HG03558 (cell line): ENCODE measurements at regions not wholly inside any gene's neighbourhood (a gene's known extent, or its start where the extent isn't known, plus 50 kb on each side); places are given as distances from the start of the nearest gene placed in this dataset.

Experiments used
- ATAC-seq: cut with Tn5 transposase; IDR thresholded peaks from one replicate; pipeline ENCODE4 v1.9.1; 2021; ENCODE audit warnings: moderate number of reproducible peaks; ENCODE audit not compliant: unreplicated experiment; ENCODE audit errors: extremely low read depth

- no peak for ATAC-seq
Observed at GRCh38 chr20:50368813-50369224, 141.4 kb upstream of the PTPN1 start.

- ATAC-seq: no peak
Observed at GRCh38 chr20:50369225-50370035, 140.8 kb upstream of the PTPN1 start.

DNA sequence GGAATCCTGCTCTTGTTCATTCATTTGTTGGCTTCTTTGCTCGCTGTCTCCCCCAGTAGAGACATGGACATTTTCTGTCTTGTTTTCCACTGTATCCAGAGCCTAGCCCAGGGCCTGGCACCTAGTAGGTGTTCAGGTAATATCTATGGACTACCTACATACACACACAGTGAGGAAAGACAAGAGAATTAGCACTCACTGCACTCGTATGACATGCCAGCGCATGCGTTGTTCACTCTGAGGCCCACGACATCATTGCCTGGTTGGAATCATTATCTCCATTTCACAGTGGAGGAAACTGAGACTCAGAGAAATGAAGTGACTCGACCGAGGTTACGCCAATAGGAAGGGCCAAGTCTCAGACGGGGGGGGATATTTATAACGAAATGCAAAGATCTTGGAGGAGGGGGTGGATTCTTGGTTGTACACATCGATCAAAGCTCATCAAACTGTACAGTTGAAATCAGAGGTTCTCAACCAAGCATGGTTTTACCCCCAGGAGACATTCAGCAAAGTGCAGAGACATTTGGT, 140.1 kb upstream of the PTPN1 start:
- no peak for ATAC-seq

DNA sequence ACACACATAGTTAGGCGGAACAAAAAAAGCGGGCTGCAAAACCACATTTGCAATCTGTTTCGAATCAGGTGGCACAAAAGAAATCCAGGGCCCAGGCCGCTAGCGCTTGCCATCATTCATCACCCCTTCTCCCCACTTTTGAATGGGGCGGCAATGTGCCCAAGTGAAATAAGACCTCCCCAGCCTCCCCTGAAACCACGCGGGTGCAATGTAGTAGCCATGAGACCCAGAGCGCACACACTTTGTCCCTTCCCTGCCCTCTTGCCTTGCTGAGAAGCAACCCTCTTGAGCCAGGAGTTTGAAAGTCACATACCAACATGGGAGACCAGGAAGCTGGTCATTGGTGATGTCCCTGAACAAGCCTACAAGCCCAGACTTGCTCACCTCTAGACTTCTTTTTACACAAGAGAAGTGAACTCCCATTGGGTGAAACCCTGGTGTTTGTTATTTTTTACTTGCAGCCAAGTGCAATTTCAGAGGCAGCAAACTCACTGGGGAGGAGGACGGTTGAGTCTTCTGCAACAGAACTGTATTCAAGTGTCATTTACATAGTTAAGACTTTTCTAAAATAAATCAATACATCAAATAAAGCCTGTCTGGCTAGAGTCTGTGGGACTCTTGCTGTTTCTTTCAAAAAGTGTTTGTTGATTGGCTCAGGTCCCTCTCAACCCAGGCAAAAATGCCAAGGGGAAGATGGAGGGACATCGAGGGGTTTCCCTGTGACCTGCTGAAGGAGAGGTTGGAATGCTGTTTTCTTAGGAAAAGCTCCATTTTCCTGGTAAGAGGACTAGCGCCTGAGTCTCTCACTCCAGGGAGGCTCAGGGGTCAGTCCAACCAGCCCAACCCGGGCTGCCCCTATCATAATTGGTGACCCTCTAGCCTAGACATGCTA, 138.1 kb upstream of the PTPN1 start:
- ATAC-seq: no peak

- no peak for ATAC-seq
Observed at GRCh38 chr20:50372770-50373088, 137.5 kb upstream of the PTPN1 start.

DNA sequence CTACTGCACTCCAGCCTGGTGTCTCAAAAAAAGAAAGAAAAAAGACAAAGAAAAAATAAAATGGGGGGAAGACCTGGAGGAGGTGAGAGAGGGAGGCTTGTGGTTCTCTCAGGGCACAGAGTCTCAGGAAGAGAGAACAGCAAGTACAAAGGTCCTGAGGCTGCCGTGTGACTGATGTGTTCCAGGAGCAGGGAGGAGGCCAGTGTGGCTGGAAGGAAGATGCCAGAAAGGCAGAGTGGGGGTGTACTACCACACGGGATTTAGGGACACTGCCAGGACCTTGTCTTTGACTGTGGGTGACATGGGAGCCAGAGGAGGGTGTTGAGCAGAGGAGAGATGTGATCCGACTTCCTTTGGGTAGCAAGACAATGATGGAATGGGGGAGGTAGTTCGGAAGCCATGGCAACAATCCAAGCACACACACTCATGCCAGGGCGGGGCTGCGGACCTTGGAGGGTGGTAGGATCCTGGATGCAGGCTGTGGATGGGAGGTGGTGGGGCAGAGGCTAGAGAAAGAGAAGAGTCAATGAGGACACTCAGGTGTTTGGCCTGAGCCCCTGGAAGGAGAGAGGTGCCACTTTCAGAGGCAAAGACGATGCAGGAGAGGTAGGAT, 136.4 kb upstream of the PTPN1 start:
- no peak for ATAC-seq

- no peak for ATAC-seq
Observed at GRCh38 chr20:50374541-50375078, 135.6 kb upstream of the PTPN1 start.

GRCh38 chr20:50376179-50376887, 133.8 kb upstream of the PTPN1 start:
- ATAC-seq: no peak

GRCh38 chr20:50376888-50377459, 133.2 kb upstream of the PTPN1 start:
- no peak for ATAC-seq

- no peak for ATAC-seq
Observed at GRCh38 chr20:50378170-50379000, 131.8 kb upstream of the PTPN1 start.

DNA sequence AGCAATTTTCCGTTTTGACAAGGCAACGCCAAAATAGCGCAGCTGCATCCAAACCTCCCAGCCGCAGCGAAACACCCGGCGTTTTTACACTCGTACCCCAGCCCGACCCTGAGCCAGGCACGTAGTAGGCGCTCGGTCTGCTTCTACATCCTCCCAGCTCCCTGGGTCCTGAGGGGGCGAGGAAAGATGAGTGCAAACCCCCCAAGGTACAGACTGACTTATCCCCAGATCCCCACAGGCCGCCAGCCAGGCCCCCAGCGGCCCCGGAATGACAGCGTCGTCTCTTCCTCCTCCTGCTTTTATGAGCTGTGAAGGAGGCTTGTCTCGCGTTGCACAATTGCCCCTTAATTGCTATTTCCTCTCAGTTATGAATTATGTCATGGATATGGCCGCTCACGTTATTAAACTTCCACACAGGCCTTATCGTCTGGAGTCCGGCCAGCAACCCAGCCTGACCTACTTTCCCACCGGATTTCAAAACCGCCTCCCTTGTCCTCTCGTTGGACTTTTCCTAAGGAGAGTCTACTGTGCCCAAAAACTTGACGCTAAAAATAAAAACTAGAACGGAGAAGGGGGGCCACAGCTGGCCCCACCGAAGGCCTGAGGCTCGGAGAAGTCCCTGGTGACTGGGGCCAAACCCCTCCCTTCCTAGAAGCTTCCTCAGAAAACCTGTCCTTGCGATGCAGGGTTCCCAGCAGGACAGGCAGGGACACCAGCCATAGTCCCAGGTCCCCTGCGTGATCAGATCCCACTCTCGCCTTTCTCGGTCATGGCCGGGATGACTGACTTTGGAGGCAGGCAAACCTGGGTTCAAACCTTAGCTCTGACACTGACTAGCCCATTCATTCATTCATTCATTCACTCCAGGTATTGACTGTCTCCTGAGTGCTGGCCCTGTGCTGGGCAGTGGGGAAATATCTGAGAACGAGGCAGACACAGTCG, 130.9 kb upstream of the PTPN1 start:
- ATAC-seq: no peak

- ATAC-seq: no peak
Observed at GRCh38 chr20:50379991-50380696, 130.0 kb upstream of the PTPN1 start.

- ATAC-seq: no peak
Observed at GRCh38 chr20:50380697-50381040, 129.5 kb upstream of the PTPN1 start.

DNA sequence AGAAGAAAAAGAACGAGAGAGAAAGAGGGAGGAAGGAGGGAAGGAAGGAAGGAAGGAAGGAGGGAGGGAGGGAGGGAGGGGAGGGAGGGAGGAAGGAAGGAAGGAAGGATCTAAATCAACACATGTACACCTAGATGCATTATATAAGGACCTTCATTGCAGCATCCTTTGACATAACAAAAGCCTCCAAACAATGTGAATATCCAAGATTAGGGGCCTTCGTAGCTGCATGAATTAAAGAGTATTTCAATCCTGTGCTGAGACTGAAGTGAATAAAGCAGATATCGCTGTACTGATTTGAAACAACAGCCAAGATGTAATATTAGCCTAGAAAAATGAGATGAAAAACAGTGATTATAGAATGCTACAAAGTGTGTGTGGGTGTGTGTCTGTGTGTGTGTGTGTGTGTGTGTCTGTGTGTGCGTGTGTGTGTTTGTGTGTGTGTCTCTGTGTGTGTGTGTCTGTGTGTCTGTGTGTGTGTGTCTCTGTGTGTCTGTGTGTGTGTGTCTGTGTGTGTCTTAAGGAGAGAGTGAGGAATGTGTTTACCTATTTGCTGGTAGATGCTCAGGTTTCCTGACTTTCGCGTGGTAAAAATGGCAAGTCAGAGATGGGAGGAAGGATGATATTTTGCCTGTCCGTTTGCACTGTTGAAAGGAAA, 129.0 kb upstream of the PTPN1 start:
- ATAC-seq: no peak

DNA sequence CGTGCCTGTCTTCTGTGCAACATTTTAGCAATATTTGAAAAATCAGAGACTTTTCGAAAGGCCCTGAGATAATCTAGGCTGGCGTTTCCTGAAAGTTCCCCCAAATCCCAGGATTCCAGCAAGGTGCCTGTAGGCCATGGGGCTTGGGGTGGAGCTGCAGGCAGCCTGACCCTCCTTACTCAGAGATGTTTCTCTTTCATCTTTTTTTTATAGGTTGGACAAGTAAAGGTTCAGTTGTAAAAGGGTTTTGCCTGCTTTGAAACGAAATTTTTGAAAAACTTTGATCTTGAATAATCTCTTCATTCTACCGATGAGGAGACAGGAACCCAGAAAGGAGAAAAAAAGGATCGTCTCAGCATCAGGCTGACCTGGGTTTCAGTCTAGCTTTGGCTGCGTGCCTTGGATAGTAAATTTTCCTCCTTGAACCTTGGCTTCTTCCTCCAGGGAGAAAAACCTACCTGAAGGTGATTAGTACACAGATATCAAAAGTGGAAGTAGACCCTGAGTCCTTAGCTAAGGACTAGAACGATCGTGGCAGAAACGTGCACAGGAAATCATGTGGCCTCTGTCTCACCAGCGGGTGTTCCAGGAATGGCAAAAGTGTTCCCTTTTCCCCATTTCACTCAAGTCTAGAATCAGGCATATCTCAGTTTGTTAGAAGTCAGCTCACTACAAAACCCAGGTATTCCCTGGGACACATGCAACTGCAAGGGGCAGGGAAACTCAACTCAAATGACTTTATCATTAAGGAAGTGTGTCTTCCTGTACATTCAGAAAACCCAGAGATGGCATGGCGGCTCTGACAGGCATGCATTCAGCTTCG, 128.2 kb upstream of the PTPN1 start:
- ATAC-seq: no peak
